ENCODE measurements at regions not wholly inside any gene's neighbourhood (a gene's known extent, or its start where the extent isn't known, plus 50 kb on each side); places are given as distances from the start of the nearest gene placed in this dataset.

DNA sequence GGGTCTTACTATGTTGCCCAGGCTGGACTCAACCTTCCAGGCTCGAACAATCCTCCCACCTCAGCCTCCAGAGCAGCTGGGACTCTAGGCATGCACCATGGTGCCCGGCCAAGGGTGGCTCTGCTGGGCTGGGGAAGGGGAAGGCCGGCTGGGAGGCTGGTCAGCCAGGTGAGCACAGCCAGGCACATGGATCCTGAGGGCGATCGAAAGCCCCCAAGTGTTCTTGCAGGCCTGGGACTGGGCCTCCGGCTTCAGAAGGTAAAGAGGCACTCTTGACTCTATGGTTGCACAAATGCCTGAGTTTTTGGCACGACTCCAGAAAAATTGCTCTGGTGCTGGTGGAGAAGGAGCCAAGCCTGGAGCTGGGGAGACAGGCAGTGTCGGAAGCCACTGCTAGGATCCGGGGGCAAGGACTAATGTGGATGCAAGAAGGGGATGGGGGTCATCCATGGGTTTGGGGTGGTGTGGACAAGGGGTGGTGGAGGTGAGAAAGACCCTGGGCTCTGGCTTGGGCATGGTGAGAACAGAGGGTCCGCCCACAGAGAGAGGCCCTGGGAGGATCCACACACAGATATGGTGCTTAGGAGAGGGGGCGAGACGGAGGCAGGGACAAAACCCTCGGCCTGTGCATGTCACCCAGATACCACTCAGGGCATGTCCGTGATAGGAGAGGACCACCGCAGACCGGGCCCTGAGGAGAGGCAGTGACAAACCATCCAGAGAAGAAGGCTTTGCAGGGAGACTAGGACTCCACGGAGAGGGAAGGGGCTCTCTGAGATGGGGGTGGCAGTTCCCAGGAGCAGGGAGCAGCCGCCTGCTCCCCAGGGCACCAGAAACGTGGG, 51.1 kb upstream of the COL5A1 start:
- TF ChIP-seq SMC3 (IDR thresholded peaks at IDR 0.05; ENCODE audit: low read depth, low read length) (no peak), POLR2A (IDR thresholded peaks at IDR 0.05; ENCODE audit: low read depth, low read length) (no peak), MAZ (IDR thresholded peaks at IDR 0.05; ENCODE audit: borderline replicate concordance, low read depth, low read length) (no peak)
- TF ChIP-seq, protein P1, sequence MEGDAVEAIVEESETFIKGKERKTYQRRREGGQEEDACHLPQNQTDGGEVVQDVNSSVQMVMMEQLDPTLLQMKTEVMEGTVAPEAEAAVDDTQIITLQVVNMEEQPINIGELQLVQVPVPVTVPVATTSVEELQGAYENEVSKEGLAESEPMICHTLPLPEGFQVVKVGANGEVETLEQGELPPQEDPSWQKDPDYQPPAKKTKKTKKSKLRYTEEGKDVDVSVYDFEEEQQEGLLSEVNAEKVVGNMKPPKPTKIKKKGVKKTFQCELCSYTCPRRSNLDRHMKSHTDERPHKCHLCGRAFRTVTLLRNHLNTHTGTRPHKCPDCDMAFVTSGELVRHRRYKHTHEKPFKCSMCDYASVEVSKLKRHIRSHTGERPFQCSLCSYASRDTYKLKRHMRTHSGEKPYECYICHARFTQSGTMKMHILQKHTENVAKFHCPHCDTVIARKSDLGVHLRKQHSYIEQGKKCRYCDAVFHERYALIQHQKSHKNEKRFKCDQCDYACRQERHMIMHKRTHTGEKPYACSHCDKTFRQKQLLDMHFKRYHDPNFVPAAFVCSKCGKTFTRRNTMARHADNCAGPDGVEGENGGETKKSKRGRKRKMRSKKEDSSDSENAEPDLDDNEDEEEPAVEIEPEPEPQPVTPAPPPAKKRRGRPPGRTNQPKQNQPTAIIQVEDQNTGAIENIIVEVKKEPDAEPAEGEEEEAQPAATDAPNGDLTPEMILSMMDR (conservative IDR thresholded peaks at IDR 0.05; ENCODE audit: low read depth, low read length), result no peak

All from IMR-90 (cell line).